KMS-11 (cell line): ENCODE measurements at regions not wholly inside any gene's neighbourhood (a gene's known extent, or its start where the extent isn't known, plus 50 kb on each side); places are given as distances from the start of the nearest gene placed in this dataset.

Experiments
- H2AFZ ChIP-seq: fragments of 200-600 bp; sonication (generic); 2 replicates; pipeline ENCODE4 v1.6.1; 2016; ENCODE audit warnings: antibody characterized with exemption, mixed run types, low read depth
- H3K27ac ChIP-seq: fragments of 200-600 bp; sonication (generic); 2 replicates; pipeline ENCODE4 v1.6.1; 2016; ENCODE audit warnings: mild to moderate bottlenecking, mixed run types
- H3K27me3 ChIP-seq: fragments of 200-600 bp; sonication (generic); 2 replicates; pipeline ENCODE4 v1.6.1; 2017; ENCODE audit warnings: mild to moderate bottlenecking, low read depth, mixed run types, moderate library complexity; ENCODE audit not compliant: insufficient read depth
- H3K36me3 ChIP-seq: fragments of 200-600 bp; sonication (generic); 2 replicates; pipeline ENCODE4 v1.6.1; 2017; ENCODE audit warnings: mild to moderate bottlenecking, mixed run types; ENCODE audit not compliant: insufficient read depth
- H3K4me1 ChIP-seq: fragments of 200-600 bp; sonication (generic); 2 replicates; pipeline ENCODE4 v1.6.1; 2016; ENCODE audit warnings: mild to moderate bottlenecking, low read depth, mixed run types; ENCODE audit not compliant: poor library complexity, severe bottlenecking
- H3K4me2 ChIP-seq: fragments of 200-600 bp; sonication (generic); 2 replicates; pipeline ENCODE4 v1.7.0; 2016; ENCODE audit warnings: mild to moderate bottlenecking, mixed run types
- H3K4me3 ChIP-seq: fragments of 200-600 bp; sonication (generic); IDR thresholded peaks from 2 replicates; pipeline ENCODE4 v1.6.1; 2017; ENCODE audit warnings: low read depth, low read length, mixed read lengths; ENCODE audit not compliant: insufficient read depth
- H3K79me2 ChIP-seq: fragments of 200-600 bp; sonication (generic); 2 replicates; pipeline ENCODE4 v1.6.1; 2016; ENCODE audit warnings: low read depth, mixed run types; ENCODE audit not compliant: insufficient read depth
- H3K9ac ChIP-seq: fragments of 200-600 bp; sonication (generic); 2 replicates; pipeline ENCODE4 v1.6.1; 2016; ENCODE audit warnings: mild to moderate bottlenecking, mixed run types
- H4K20me1 ChIP-seq: fragments of 200-600 bp; sonication (generic); 2 replicates; pipeline ENCODE4 v1.6.1; 2016; ENCODE audit warnings: mild to moderate bottlenecking, mixed run types; ENCODE audit not compliant: insufficient read depth
- TF ChIP-seq, protein P1 (sequence below): fragments of 200-600 bp; sonication (generic); conservative IDR thresholded peaks from 2 replicates; pipeline ENCODE4 v1.6.1; 2017; ENCODE audit warnings: low read depth, mild to moderate bottlenecking, antibody characterized with exemption, low read length, moderate library complexity, mixed read lengths

DNA sequence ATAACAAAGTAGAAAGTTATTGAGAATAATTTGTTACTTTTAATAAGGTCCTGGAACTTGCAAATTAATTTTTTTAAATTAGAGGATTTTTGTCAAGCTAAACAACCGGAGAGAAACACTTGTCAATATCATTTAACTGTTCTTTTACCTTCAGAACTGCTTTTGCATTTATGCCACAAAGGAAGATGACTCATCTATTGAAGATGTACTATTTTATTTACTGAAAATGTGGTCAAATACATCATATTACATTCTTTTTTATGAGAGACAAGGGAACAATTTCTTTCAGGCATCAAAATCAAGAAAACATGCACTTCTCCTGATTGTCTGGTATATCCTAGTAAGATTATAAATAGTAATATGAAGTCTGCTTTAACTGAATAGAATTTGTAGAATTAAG, 558.2 kb upstream of the PRMT6 start:
- no peaks in the 10 kb centered on the region for H4K20me1 ChIP-seq
- TF ChIP-seq, protein P1, sequence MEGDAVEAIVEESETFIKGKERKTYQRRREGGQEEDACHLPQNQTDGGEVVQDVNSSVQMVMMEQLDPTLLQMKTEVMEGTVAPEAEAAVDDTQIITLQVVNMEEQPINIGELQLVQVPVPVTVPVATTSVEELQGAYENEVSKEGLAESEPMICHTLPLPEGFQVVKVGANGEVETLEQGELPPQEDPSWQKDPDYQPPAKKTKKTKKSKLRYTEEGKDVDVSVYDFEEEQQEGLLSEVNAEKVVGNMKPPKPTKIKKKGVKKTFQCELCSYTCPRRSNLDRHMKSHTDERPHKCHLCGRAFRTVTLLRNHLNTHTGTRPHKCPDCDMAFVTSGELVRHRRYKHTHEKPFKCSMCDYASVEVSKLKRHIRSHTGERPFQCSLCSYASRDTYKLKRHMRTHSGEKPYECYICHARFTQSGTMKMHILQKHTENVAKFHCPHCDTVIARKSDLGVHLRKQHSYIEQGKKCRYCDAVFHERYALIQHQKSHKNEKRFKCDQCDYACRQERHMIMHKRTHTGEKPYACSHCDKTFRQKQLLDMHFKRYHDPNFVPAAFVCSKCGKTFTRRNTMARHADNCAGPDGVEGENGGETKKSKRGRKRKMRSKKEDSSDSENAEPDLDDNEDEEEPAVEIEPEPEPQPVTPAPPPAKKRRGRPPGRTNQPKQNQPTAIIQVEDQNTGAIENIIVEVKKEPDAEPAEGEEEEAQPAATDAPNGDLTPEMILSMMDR = no peak
- no peaks in the 10 kb centered on the region for H3K27me3 ChIP-seq
- no peaks in the 10 kb centered on the region for H3K4me1 ChIP-seq
- no peak overlapping the region for H3K4me3 ChIP-seq
- H3K36me3 ChIP-seq = no peaks in the 10 kb centered on the region
- H3K27ac ChIP-seq = no peak overlapping the region
- H3K9ac ChIP-seq = no peak overlapping the region
- H2AFZ ChIP-seq = no peak overlapping the region
- no peak overlapping the region for H3K4me2 ChIP-seq
- H3K79me2 ChIP-seq = no peaks in the 10 kb centered on the region

DNA sequence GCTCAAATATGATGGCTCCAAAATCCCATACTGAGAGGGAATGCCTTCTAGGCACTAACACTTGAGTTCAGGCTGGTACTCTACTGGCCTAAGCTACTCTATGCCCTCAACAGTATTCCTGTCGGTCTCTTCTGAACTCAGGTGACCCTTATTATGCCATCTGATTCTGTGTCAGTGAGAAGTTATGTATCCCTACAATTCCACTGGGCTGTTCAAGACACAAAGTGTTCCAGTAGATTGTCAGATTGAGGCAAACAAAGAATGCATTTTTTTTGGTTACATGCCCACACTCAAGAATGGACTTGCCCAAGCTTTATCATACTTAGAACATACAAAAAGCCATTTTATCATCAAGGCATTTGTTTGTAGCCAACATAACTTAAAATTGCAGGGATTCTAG, 553.8 kb upstream of the PRMT6 start:
- Histone ChIP-seq H3K4me2 (no peak overlapping the region), H3K4me1 (no peaks in the 10 kb centered on the region), H3K9ac (no peak overlapping the region), H3K27me3 (no peaks in the 10 kb centered on the region), H3K36me3 (no peaks in the 10 kb centered on the region), H3K79me2 (no peaks in the 10 kb centered on the region), H2AFZ (no peak overlapping the region), H4K20me1 (no peaks in the 10 kb centered on the region), H3K27ac (no peak overlapping the region), H3K4me3 (no peak overlapping the region)
- TF ChIP-seq, protein P1 = no peak

DNA sequence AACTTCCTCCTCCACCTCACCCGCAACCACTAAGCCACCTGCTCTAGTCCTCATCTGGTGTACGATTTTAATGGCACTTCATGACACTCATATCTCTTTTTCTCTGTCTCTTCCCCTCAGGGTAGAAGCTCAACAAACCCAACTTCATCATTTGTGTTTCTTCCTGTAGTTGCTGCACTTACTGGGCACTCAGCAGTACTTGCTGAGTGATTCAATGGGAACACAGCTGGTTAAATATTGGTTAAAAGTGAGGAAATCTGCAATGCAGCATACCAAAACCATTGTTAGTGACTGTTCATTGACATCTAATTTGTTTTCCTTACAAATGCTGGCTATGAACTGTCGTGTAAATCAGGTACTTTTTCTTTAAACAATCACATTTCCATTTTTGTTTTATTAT, 541.1 kb upstream of the PRMT6 start:
- no peak overlapping the region for H3K9ac ChIP-seq
- H4K20me1 ChIP-seq = no peaks in the 10 kb centered on the region
- no peaks in the 10 kb centered on the region for H3K79me2 ChIP-seq
- H3K4me2 ChIP-seq = no peak overlapping the region
- H3K36me3 ChIP-seq = no peaks in the 10 kb centered on the region
- H3K4me3 ChIP-seq = no peak overlapping the region
- H3K27ac ChIP-seq = no peak overlapping the region
- H2AFZ ChIP-seq = no peak overlapping the region
- no peaks in the 10 kb centered on the region for H3K27me3 ChIP-seq
- H3K4me1 ChIP-seq = no peaks in the 10 kb centered on the region
- TF ChIP-seq, protein P1 = no peak

DNA sequence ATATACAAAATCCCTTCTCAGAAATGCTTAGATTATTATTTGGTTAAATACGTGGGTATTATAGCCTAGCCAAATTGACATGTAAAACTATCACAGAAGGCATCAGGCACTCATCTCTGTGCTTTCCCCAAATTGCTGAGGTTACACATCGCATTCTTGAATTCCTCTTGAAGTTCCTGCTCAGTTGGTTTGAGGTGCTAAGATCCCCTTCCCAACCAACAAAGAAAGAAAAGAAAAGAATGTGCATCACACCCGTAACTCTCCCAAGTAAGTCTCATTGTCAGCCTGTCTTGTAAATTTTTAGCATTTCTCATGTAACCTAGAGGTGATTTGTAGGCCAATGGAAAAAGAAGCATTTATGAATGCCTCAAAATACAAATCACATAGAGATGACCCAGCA, 539.2 kb upstream of the PRMT6 start:
- Histone ChIP-seq H3K4me2 (no peak overlapping the region), H3K79me2 (no peaks in the 10 kb centered on the region), H3K9ac (no peak overlapping the region), H3K4me3 (no peak overlapping the region), H3K36me3 (no peaks in the 10 kb centered on the region), H2AFZ (no peak overlapping the region), H3K27ac (no peak overlapping the region), H4K20me1 (no peaks in the 10 kb centered on the region), H3K27me3 (no peaks in the 10 kb centered on the region), H3K4me1 (no peaks in the 10 kb centered on the region)
- TF ChIP-seq, protein P1 = no peak

DNA sequence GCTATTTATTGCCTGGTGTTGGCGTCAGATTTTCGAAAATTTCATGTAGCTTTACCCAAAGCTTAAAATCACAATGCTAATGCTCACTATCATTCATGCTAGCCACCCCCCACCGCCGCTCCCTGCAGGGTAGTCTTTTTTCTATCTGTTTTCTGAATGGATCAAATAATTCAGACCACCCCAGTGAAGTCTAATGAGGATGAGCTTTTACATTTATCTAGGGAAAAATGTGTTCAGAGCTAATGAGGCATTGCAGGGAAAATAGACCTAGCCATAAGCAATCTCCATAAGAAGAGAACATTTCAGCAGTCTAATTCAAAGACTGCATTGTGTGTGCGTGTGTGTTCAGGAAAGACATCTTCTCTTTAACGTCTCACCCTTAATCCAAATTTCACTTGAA, 533.0 kb upstream of the PRMT6 start:
- no peaks in the 10 kb centered on the region for H3K36me3 ChIP-seq
- H3K4me3 ChIP-seq = no peak overlapping the region
- H3K27ac ChIP-seq = no peak overlapping the region
- H3K4me1 ChIP-seq = no peaks in the 10 kb centered on the region
- H2AFZ ChIP-seq = no peak overlapping the region
- no peaks in the 10 kb centered on the region for H3K79me2 ChIP-seq
- no peaks in the 10 kb centered on the region for H3K27me3 ChIP-seq
- H4K20me1 ChIP-seq = no peaks in the 10 kb centered on the region
- H3K4me2 ChIP-seq = no peak overlapping the region
- no peak overlapping the region for H3K9ac ChIP-seq
- TF ChIP-seq, protein P1 = no peak
